ENCODE measurements at regions not wholly inside any gene's neighbourhood (a gene's known extent, or its start where the extent isn't known, plus 50 kb on each side); places are given as distances from the start of the nearest gene placed in this dataset.

- DNase-seq (ENCODE audit: low spot score): no peak
Observed at GRCh38 chr1:90780981-90781380, 63.9 kb upstream of the BARHL2 start.

- DNase-seq (ENCODE audit: low spot score): no peak
Observed at GRCh38 chr1:90779573-90779972, 62.5 kb upstream of the BARHL2 start.

GRCh38 chr1:90778486-90778885 is 61.4 kb upstream of the BARHL2 start:
- DNase-seq (ENCODE audit: low spot score): no peak

- no peak for DNase-seq (ENCODE audit: low spot score)
Observed at GRCh38 chr1:90773812-90774211, 56.7 kb upstream of the BARHL2 start.

GRCh38 chr1:90768826-90769225 is 51.7 kb upstream of the BARHL2 start:
- DNase-seq (ENCODE audit: low spot score): no peak

GRCh38 chr1:90768098-90768497 is 51.0 kb upstream of the BARHL2 start:
- no peak for DNase-seq (ENCODE audit: low spot score)

All from LoVo (cell line).